ENCODE measurements at regions not wholly inside any gene's neighbourhood (a gene's known extent, or its start where the extent isn't known, plus 50 kb on each side); places are given as distances from the start of the nearest gene placed in this dataset.
"Not testable (repeated sequence)": the region's sequence is repeated elsewhere in the genome, so short reads cannot be mapped to it uniquely, and the experiment has no call there.

GRCh38 chr1:115506518-115506917 is 135.3 kb upstream of the VANGL1 start:
- Histone ChIP-seq H3K36me3 (ENCODE audit: insufficient read depth, low read length) (no peaks in the 10 kb centered on the region), H3K79me2 (ENCODE audit: insufficient read depth, low read length) (no peaks in the 10 kb centered on the region), H3K9me2 (ENCODE audit: low read depth, low read length) (no peaks in the 10 kb centered on the region), H3K9ac (ENCODE audit: low read length) (no peak overlapping the region), H3K4me2 (ENCODE audit: low read length) (no peak overlapping the region), H3K27me3 (ENCODE audit: insufficient read depth, low read length) (no peaks in the 10 kb centered on the region), H2AFZ (ENCODE audit: low read length) (no peak overlapping the region), H3F3A (ENCODE audit: insufficient read depth, low read length) (no peaks in the 10 kb centered on the region), H3K4me3 (ENCODE audit: low read depth, low read length, poor library complexity, severe bottlenecking) (no peak overlapping the region), H3K4me1 (ENCODE audit: insufficient read depth, low read length, severe bottlenecking) (no peaks in the 10 kb centered on the region), H4K20me1 (ENCODE audit: insufficient read depth, low read length) (no peaks in the 10 kb centered on the region), H3K9me3 (ENCODE audit: low read length) (no peaks in the 10 kb centered on the region), H3K27ac (ENCODE audit: low read depth, low read length, poor library complexity, severe bottlenecking) (no peak overlapping the region)
- TF ChIP-seq CTCF (IDR thresholded peaks at IDR 0.05; ENCODE audit: low read length) (no peak), EZH2 (IDR thresholded peaks at IDR 0.05; ENCODE audit: borderline replicate concordance, low read length) (no peak)

GRCh38 chr1:115505148-115505571 is 136.6 kb upstream of the VANGL1 start:
- Histone ChIP-seq H3K27ac (ENCODE audit: low read depth, low read length, poor library complexity, severe bottlenecking) (no peak overlapping the region), H3K79me2 (ENCODE audit: insufficient read depth, low read length) (no peaks in the 10 kb centered on the region), H2AFZ (ENCODE audit: low read length) (no peak overlapping the region), H3K9me2 (ENCODE audit: low read depth, low read length) (no peaks in the 10 kb centered on the region), H3K4me3 (ENCODE audit: low read depth, low read length, poor library complexity, severe bottlenecking) (no peak overlapping the region), H4K20me1 (ENCODE audit: insufficient read depth, low read length) (no peaks in the 10 kb centered on the region), H3K27me3 (ENCODE audit: insufficient read depth, low read length) (no peaks in the 10 kb centered on the region), H3F3A (ENCODE audit: insufficient read depth, low read length) (no peaks in the 10 kb centered on the region), H3K4me1 (ENCODE audit: insufficient read depth, low read length, severe bottlenecking) (no peaks in the 10 kb centered on the region), H3K9me3 (ENCODE audit: low read length) (no peaks in the 10 kb centered on the region), H3K36me3 (ENCODE audit: insufficient read depth, low read length) (no peaks in the 10 kb centered on the region), H3K9ac (ENCODE audit: low read length) (no peak overlapping the region), H3K4me2 (ENCODE audit: low read length) (no peak overlapping the region)
- no peak for TF ChIP-seq EZH2 (IDR thresholded peaks at IDR 0.05; ENCODE audit: borderline replicate concordance, low read length)
- TF ChIP-seq CTCF (IDR thresholded peaks at IDR 0.05; ENCODE audit: low read length): no peak

GRCh38 chr1:115502183-115502582 is 139.6 kb upstream of the VANGL1 start:
- not testable (repeated sequence) for H3K36me3 ChIP-seq (ENCODE audit: insufficient read depth, low read length); H3K79me2 ChIP-seq (ENCODE audit: insufficient read depth, low read length); H3K27ac ChIP-seq (ENCODE audit: low read depth, low read length, poor library complexity, severe bottlenecking); H3K4me2 ChIP-seq (ENCODE audit: low read length); H3K27me3 ChIP-seq (ENCODE audit: insufficient read depth, low read length); H4K20me1 ChIP-seq (ENCODE audit: insufficient read depth, low read length); H3K9me2 ChIP-seq (ENCODE audit: low read depth, low read length); H3K4me1 ChIP-seq (ENCODE audit: insufficient read depth, low read length, severe bottlenecking); H3K4me3 ChIP-seq (ENCODE audit: low read depth, low read length, poor library complexity, severe bottlenecking); H2AFZ ChIP-seq (ENCODE audit: low read length); H3K9me3 ChIP-seq (ENCODE audit: low read length); H3F3A ChIP-seq (ENCODE audit: insufficient read depth, low read length); H3K9ac ChIP-seq (ENCODE audit: low read length)

- Histone ChIP-seq H3K27ac (ENCODE audit: low read depth, low read length, poor library complexity, severe bottlenecking) (no peak overlapping the region), H3K79me2 (ENCODE audit: insufficient read depth, low read length) (no peaks in the 10 kb centered on the region), H3F3A (ENCODE audit: insufficient read depth, low read length) (no peaks in the 10 kb centered on the region), H4K20me1 (ENCODE audit: insufficient read depth, low read length) (no peaks in the 10 kb centered on the region), H3K36me3 (ENCODE audit: insufficient read depth, low read length) (no peaks in the 10 kb centered on the region), H3K9me2 (ENCODE audit: low read depth, low read length) (no peaks in the 10 kb centered on the region), H3K4me3 (ENCODE audit: low read depth, low read length, poor library complexity, severe bottlenecking) (no peak overlapping the region), H2AFZ (ENCODE audit: low read length) (no peak overlapping the region), H3K4me1 (ENCODE audit: insufficient read depth, low read length, severe bottlenecking) (no peaks in the 10 kb centered on the region), H3K9me3 (ENCODE audit: low read length) (no peaks in the 10 kb centered on the region), H3K27me3 (ENCODE audit: insufficient read depth, low read length) (no peaks in the 10 kb centered on the region), H3K9ac (ENCODE audit: low read length) (no peak overlapping the region), H3K4me2 (ENCODE audit: low read length) (no peak overlapping the region)
- TF ChIP-seq EZH2 (IDR thresholded peaks at IDR 0.05; ENCODE audit: borderline replicate concordance, low read length) (no peak), CTCF (IDR thresholded peaks at IDR 0.05; ENCODE audit: low read length) (no peak)
These were observed 140.3 kb upstream of the VANGL1 start for GRCh38 chr1:115501476-115501875.

Data from OCI-LY1 (cell line).